Mucosa of descending colon (tissue), 3 donors: ENCODE measurements at regions not wholly inside any gene's neighbourhood (a gene's known extent, or its start where the extent isn't known, plus 50 kb on each side); places are given as distances from the start of the nearest gene placed in this dataset.

Source experiments
- ATAC-seq: fragments of 200-7000 bp; cut with Tn5 transposase; one replicate; pipeline ENCODE4 v1.9.1; 2020; ENCODE audit warnings: mild to moderate bottlenecking, moderate library complexity
- DNase-seq, 3 donors: peaks; one replicate each; pipeline ENCODE4 v3.0.0-alpha.2; 2020
- H3K36me3 ChIP-seq: fragments of 200-600 bp; one replicate; pipeline ENCODE4 v1.8.0; 2021; ENCODE audit warnings: low read depth, mild to moderate bottlenecking
- H3K4me1 ChIP-seq: fragments of 200-600 bp; one replicate; pipeline ENCODE4 v1.8.0; 2021; ENCODE audit warnings: low read depth, mild to moderate bottlenecking
- H3K4me3 ChIP-seq: fragments of 200-600 bp; one replicate; pipeline ENCODE4 v1.8.0; 2021; ENCODE audit warnings: mild to moderate bottlenecking
- H3K9me3 ChIP-seq: fragments of 200-600 bp; one replicate; pipeline ENCODE4 v1.8.0; 2021; ENCODE audit warnings: mild to moderate bottlenecking
- CTCF ChIP-seq: fragments of 200-600 bp; IDR thresholded peaks from one replicate; pipeline ENCODE4 v1.8.0; 2022; ENCODE audit warnings: antibody characterized with exemption, mild to moderate bottlenecking
- intact Hi-C, 2 donors: fragments of 100-400 bp; cut with DNase I in 1 of 2; cut with micrococcal nuclease in 1 of 2; formaldehyde crosslinking; loops; one replicate each; pipeline versions ENCODE4 v1.11.0 to v1.11.1; 2022; cut with DNase I, micrococcal nuclease
- donor health status: DM: no; HTN: no; CAD: no; lungs with moderate emphysema.
- donor health status: DM: no; HTN: no; CAD: no.
- donor health status: DM: no; HTN: yes; CAD: no.

- no peak for DNase-seq
- TF ChIP-seq CTCF, result no peak
- intact Hi-C loops, result no loop called here
These were observed 270.2 kb downstream of the TMEM167A start for GRCh38 chr5:82807021-82807420.

GRCh38 chr5:82806513-82806912 lies 270.7 kb downstream of the TMEM167A start:
- no peaks in the 10 kb centered on the region for H3K36me3 ChIP-seq
- no peak overlapping the region for H3K4me3 ChIP-seq
- DNase-seq (no peak), ATAC-seq (no peak)
- no peaks in the 10 kb centered on the region for H3K9me3 ChIP-seq
- intact Hi-C loops, result no loop called here
- H3K4me1 ChIP-seq, result no peaks in the 10 kb centered on the region
- TF ChIP-seq CTCF, result no peak

More at GRCh38 chr5:82807021-82807420, 270.2 kb downstream of the TMEM167A start:
- ATAC-seq, result no peak
- no peaks in the 10 kb centered on the region for H3K36me3 ChIP-seq
- no peaks in the 10 kb centered on the region for H3K9me3 ChIP-seq
- H3K4me1 ChIP-seq, result no peaks in the 10 kb centered on the region
- no peak overlapping the region for H3K4me3 ChIP-seq

- H3K4me1 ChIP-seq, result no peaks in the 10 kb centered on the region
- no peak for DNase-seq
- TF ChIP-seq CTCF, result no peak
- H3K9me3 ChIP-seq, result no peaks in the 10 kb centered on the region
- ATAC-seq, result no peak
- no peaks in the 10 kb centered on the region for H3K36me3 ChIP-seq
- H3K4me3 ChIP-seq, result no peak overlapping the region
- intact Hi-C loops, result no loop called here
These were observed 273.0 kb downstream of the TMEM167A start for GRCh38 chr5:82804155-82804690.

GRCh38 chr5:82802954-82803353 lies 274.2 kb downstream of the TMEM167A start:
- no peak overlapping the region for H3K4me3 ChIP-seq
- no peaks in the 10 kb centered on the region for H3K4me1 ChIP-seq
- DNase-seq (no peak), ATAC-seq (no peak)
- H3K36me3 ChIP-seq, result no peaks in the 10 kb centered on the region
- no peak for TF ChIP-seq CTCF
- no peaks in the 10 kb centered on the region for H3K9me3 ChIP-seq
- intact Hi-C loops, result no loop called here

GRCh38 chr5:82800826-82801225 lies 276.4 kb downstream of the TMEM167A start:
- no peaks in the 10 kb centered on the region for H3K36me3 ChIP-seq
- no peak for ATAC-seq
- no peak for TF ChIP-seq CTCF
- DNase-seq, result no peak
- no peaks in the 10 kb centered on the region for H3K4me1 ChIP-seq
- intact Hi-C loops, result no loop called here
- H3K9me3 ChIP-seq, result no peaks in the 10 kb centered on the region
- no peak overlapping the region for H3K4me3 ChIP-seq
